GM21717 (cell line): ENCODE measurements at regions not wholly inside any gene's neighbourhood (a gene's known extent, or its start where the extent isn't known, plus 50 kb on each side); places are given as distances from the start of the nearest gene placed in this dataset.

Source experiments
- ATAC-seq: cut with Tn5 transposase; IDR thresholded peaks from one replicate; pipeline ENCODE4 v1.9.1; 2021; ENCODE audit warnings: mild to moderate bottlenecking, moderate library complexity; ENCODE audit not compliant: unreplicated experiment

- ATAC-seq, result no peak
These were observed 115.4 kb downstream of the AXIN2 start for GRCh38 chr17:65446043-65446442.

GRCh38 chr17:65444049-65444448, 117.4 kb downstream of the AXIN2 start:
- ATAC-seq, result no peak

DNA sequence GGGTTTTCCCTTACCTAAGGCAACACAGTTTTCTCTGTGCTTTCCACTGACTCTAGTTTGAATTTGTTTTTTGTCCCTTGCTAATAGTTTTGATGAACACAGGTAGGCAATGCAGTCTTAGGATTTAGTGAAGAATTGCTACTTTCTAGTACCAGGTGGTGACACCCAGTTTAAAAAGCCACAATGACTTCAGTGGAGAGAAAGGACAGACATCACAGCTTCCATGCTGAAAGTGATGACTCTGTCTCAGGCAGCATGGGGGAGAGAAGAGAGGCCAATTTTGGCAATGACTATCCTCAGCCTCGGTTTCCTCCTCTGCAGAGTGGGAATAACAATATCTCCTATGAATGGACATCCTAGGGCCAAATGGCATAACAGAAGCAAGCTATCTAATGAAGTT, 118.8 kb downstream of the AXIN2 start:
- ATAC-seq, result no peak

- ATAC-seq, result no peak
These were observed 119.2 kb downstream of the AXIN2 start for GRCh38 chr17:65442250-65442649.

DNA sequence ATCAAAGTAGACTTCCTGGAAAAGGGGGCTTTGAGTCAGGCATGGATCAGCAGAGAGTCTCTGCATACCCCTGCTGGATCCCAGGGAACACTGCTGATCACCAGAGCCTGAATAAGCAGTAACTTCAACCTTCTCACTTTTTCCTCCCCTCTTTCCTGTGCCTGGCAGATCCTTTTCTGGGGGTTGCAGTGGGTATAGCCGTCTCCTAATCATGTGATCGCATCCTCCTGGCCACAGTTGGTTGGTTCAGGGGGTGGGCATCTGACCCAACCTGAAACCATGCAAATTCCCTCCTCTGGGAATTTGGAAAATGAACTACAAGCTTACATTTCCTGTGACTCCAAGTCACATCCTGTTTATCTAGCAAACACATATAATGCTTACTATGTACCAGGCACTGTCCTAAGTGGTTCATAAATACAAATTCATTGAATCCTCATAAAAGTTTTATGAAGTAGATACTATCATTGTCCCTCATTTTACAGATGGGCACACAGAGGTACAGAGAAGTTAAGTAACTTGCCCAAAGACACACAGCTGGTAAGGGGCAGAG, 120.3 kb downstream of the AXIN2 start:
- no peak for ATAC-seq

DNA sequence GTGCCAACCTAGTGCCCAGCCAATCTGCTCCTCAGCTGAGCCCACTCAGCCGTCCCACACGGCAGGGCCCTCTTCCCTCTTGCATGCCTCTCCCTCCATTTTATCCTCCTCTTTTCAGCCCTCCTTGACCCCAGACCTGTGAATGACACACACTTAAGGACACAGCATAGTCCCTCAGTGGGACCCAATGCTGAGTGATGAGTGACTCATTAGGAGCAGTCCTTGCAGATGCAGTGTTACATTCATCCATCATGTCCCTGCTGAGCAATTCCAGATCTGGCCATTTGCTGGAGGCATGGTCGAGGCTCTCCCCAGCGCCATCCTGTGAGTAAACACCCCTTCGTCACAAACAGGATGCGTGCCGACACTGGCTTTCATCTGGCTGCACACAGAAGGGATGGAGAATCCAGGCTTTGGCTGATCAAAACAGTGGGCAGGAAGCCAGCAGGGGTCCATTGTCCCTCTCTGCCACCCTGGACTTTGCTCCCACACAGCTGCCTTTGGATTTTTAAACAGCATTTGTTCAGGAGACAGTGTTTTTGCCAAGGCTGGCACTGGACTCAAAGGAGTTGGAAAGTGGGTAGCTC, 122.6 kb downstream of the AXIN2 start:
- no peak for ATAC-seq

DNA sequence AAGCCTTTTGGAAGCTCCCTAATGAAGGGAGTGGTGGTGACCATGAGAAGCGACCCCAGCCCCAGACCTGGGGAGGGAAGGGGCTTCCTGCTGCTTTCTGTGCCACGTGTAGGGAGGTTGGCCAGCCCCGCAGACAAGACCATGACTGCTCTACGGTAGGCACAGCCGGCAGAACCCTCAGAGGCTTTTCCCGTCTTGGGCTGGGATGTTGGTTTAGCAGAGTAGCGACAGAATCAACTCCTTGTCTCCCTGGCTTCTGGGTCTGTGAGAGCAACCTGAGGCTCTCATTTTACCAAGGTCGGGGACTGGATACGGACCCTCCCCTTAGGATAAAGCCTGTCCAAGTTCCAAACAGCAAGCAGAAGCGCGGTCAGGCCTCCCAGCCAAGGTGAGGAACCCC, 123.3 kb downstream of the AXIN2 start:
- ATAC-seq, result no peak

DNA sequence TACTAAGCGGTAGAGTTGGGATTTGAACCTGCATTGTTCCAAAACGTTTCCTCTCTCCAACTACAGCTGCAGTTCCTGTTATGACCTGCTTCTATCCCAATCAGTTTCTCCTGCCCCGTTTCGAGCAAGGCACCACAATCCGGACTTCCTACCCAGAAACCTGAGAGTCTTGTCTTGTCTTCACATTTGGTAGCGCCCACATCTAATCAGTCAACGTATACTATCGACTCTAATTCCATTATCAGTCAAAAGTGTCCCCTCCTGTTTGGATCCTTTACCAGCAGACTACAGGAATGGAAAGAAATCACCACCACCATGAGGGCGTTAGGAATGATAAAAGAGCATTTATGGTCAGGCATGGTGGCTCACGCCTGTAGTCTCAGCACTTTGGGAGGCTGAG, 124.6 kb downstream of the AXIN2 start:
- ATAC-seq, result no peak

DNA sequence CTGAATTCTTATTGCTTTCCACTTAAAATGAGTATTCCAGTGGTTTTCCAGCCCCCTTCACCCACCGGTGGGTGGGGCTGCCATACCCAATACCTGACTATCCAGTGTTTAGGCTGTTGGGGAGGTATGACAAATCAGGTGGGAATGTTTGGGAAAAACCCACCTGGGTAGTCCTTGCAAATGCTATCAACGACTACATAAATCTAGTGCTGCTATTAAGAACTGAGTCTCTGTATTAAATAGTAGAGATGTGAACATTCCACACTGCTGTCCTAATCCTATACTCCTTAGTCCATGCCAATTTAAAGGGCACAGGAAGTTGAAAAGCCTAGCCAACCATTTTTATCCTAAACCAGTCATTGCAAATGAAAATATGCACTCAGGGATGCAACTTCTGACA, 126.6 kb downstream of the AXIN2 start:
- no peak for ATAC-seq

DNA sequence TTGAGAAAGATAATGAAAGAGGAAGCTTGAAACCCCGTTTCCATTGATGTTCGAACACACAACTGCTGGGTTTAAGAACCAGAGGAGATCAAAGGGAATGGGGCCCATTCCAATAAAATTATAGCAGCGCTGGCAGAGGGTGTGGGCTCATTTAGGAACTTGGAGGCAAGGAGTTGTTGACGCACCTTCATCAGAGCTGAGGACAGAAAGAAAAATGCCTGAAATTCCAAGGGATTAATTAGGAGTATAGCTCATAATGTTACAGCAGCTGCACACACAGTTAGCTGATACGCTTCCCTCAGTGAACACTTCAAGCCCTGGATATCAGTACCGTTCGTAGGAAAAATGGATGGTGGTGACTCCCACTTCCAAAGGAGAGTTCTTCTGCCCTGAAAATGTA, 127.2 kb downstream of the AXIN2 start:
- ATAC-seq, result no peak

DNA sequence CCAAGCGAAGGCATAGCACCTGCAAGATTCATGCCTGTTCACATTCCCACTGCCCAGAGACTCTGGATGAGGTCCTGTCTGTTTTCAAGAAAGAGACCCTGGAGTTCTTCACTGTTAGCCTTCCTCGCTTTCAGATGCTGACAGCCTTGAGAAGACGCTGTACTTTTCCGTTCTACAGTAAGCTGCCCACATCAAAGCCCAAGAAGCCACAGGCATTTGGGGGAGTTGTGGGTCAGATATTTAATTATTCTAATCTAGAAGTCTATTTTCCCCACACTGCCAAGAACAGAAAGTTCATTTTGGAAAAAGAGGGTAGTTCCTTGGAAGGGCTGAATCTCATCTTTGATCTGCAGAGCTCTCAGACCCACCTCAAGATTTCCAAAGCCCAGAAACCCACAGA, 127.9 kb downstream of the AXIN2 start:
- no peak for ATAC-seq

- no peak for ATAC-seq
These were observed 128.3 kb downstream of the AXIN2 start for GRCh38 chr17:65433157-65433556.

DNA sequence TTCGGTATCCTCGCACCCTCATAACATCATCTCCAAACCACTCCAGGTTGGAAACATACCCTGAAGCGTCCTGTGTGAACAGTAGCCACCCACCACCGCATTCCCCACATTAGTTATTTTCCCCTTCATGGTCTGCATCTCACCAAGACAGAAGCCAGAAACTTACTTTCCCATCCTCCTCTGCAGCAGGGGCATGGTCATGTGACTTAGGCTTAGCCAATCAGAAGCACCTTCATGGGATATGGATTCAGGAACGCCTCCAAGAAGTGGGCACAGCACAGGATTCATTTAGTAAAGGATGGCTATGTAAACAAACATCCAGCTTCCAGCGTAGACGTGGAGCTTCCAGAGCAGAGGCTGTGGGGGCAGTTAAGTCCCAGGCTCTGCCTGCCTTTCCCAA, 130.3 kb downstream of the AXIN2 start:
- ATAC-seq, result no peak

DNA sequence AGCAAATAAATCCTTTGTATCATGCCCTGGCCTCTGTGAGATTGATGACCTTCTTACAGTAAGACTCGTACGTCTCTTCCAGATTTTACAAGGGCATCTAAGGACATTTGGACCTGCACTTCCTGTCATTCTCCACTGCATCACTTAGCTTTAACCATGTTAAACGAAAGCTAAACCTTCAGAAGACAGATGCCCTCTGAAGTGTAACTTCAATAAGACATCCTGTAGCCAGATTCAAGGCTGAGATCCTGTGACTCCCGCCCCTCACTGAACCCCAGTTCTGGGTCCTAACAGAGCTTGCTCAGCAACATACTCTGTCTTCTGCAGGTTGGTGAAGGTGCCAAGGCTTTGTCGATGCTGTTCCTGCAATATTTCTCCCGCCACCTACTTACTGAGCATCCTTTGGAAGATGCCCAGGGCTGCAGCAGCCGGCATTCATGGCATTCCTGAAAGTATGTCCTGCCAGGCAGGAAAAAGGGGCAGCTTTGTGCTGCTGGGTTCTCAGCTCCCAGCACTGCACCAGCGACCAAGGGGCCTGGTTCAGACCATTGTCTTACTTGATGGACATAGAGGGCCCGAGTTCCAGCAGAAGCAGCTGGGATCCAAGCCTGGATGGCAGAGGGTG, 131.1 kb downstream of the AXIN2 start:
- no peak for ATAC-seq

DNA sequence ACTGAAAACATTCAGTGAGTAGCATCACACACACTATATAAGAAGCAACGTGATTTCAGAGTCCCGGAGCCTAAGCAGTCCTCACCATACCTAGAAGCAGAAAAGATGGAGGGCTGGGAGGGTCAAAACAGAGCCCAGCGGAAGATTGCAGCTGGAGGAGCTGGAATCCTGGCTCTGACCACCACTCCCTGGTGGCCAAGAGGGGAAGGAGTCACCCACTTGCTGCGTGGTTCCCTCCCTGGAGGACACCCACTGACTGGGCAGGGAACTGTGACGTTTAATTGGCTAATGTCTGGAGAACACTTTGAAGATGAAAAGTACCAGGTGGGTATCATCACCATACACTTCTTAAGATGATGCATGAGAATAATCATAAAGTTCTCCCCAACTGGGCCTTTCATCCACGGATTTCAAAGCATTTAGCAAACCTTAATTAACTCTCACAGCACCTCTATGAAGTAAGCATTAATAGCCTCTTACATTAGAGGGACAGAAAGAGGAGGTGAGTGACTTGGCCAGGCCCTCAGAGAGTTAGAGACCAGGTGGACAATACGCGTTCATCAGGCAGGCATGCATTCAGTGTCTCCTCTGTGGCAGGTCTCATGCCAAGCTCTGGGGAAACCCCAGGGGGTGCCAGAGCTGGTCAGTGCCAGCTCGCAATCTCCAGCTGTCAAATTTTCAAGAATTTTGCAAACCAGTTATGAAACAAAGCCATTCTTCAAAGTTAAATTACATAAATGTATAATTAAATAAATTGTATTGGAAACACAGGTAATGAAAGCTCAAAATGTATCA, 137.9 kb downstream of the AXIN2 start:
- ATAC-seq, result no peak

- ATAC-seq, result no peak
These were observed 142.8 kb downstream of the AXIN2 start for GRCh38 chr17:65418622-65419021.

GRCh38 chr17:65417406-65418221, 143.8 kb downstream of the AXIN2 start:
- ATAC-seq, result no peak

DNA sequence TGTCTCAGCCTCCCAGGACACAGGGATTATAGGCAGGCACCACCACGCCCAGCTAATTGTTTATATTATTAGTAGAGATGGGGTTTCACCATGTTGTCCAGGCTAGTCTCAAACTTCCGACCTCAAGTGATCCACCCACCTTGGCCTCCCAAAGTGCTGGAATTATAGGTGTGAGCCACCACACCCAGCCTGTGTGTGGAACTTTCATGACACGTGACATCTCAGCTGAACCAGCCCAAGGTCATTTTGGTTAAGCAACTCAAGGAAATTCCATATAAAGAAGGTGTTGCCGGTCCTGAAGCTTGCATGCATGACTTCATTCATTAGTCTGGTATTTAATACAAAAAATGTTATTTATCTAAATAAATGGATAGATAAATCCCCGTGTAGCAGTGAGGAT, 145.5 kb downstream of the AXIN2 start:
- ATAC-seq, result no peak

DNA sequence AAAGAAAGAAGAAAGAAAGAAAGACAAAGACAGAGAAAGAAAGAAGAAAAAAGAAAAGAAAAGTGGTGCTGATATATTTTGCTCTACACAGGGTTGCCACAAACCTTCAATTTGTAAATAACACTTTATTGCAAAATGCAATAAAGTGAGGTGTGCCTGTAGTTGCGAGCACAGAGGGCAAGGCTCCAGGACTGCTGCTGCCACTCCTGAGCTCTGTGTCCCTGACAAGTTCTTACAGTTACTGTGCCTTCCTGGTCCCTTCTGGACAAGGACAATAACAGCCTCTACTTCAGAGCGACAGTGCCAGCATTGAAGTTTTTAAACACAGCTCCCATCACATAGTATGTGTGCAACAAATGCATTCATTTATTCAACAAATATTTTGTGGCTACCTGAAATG, 148.1 kb downstream of the AXIN2 start:
- no peak for ATAC-seq

GRCh38 chr17:65409381-65409780, 152.1 kb downstream of the AXIN2 start:
- no peak for ATAC-seq

DNA sequence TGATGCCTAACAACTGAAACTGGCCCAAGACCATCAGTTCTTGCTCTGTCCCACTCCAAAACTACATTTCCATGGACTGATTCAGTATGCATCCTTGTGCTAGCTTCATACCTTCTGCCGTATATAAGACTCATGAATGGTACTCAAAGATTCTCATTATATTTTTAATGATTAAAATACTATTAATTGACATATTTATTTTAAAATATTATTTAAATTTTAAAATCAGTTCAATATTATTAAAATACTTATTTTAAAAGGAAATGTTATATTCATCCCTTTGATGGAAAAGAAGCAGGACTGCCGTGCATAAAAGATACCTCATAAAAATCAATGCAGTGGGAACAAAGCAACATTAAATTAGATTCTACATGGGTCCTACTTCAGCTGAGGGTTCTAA, 153.4 kb downstream of the AXIN2 start:
- ATAC-seq, result no peak
